GM23338 (cell line): ENCODE measurements at regions not wholly inside any gene's neighbourhood (a gene's known extent, or its start where the extent isn't known, plus 50 kb on each side); places are given as distances from the start of the nearest gene placed in this dataset.

Experiments used
- CREB1 ChIP-seq: fragments of 250-450 bp; sonication (Bioruptor Pico); IDR thresholded peaks from 2 replicates; pipeline ENCODE4 v1.5.0; 2020; ENCODE audit warnings: low read depth, mild to moderate bottlenecking, moderate library complexity
- EZH2 ChIP-seq: fragments of 200-600 bp; sonication (generic); IDR thresholded peaks from one replicate; pipeline ENCODE4 v1.8.0; 2017; ENCODE audit warnings: antibody characterized with exemption, mild to moderate bottlenecking, low read depth; ENCODE audit not compliant: unreplicated experiment
- EZH2phosphoT487 ChIP-seq: fragments of 200-600 bp; sonication (generic); IDR thresholded peaks from one replicate; pipeline ENCODE4 v1.8.1; 2018; ENCODE audit warnings: antibody characterized with exemption; ENCODE audit not compliant: unreplicated experiment
- JUNB ChIP-seq: IDR thresholded peaks from one replicate; pipeline ENCODE4 v1.6.1; 2016; ENCODE audit warnings: antibody characterized with exemption; ENCODE audit not compliant: unreplicated experiment
- NANOG ChIP-seq: IDR thresholded peaks from 2 replicates; pipeline ENCODE4 v1.6.1; 2016; ENCODE audit warnings: antibody characterized with exemption, borderline replicate concordance
- POLR2AphosphoS5 ChIP-seq: IDR thresholded peaks from 2 replicates; pipeline ENCODE4 v1.6.1; 2016; ENCODE audit warnings: antibody characterized with exemption, low read depth
- STAT1 ChIP-seq: IDR thresholded peaks from one replicate; pipeline ENCODE4 v1.6.1; 2016; ENCODE audit warnings: antibody characterized with exemption; ENCODE audit not compliant: unreplicated experiment
- ZNF114 ChIP-seq: fragments of 250-450 bp; sonication (Bioruptor Pico); IDR thresholded peaks from 2 replicates; pipeline ENCODE4 v1.5.0; 2020; ENCODE audit warnings: mild to moderate bottlenecking, moderate library complexity
- ZNF331 ChIP-seq: fragments of 250-450 bp; sonication (Bioruptor Pico); IDR thresholded peaks from 2 replicates; pipeline ENCODE4 v1.5.0; 2020; ENCODE audit warnings: low read depth, mild to moderate bottlenecking, moderate library complexity
- TF ChIP-seq, protein P1 (sequence below), 2 experiments: fragments of 200-600 bp in 1 of 2; sonication (generic) in 1 of 2; conservative IDR thresholded peaks; 2 replicates each; pipeline versions ENCODE4 v1.5.1 to v1.6.1; 2016 to 2017; ENCODE audit warnings: antibody characterized with exemption in 2 of 2, low read depth in 2 of 2, mild to moderate bottlenecking in 2 of 2, moderate library complexity in 1 of 2
- TF ChIP-seq, protein P2 (sequence below): IDR thresholded peaks from one replicate; pipeline ENCODE4 v1.6.1; 2018; ENCODE audit warnings: antibody characterized with exemption; ENCODE audit not compliant: unreplicated experiment
- TF ChIP-seq, protein P3 (sequence below): IDR thresholded peaks from 2 replicates; pipeline ENCODE4 v1.6.1; 2016; ENCODE audit warnings: antibody characterized with exemption

DNA sequence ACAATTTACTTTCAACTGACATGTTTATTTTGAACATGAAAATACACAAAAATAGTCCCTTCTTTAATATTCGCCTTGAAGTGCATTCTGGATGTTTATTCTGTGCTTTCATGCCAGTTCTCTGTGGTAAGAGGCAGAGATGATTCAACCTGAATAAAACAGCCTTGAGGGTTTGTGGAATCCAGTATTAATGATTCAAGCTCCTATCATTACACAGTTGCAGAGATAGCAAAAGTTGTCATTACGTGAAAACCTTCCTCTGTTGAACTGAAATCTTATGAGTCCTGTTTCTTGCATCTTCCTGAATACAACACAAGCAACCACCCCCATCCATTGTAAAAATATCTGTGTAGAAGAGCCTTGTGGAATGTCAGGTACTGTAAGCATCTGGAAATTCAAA is 142.3 kb upstream of the HTR2A start:
- TF ChIP-seq, protein P1, sequence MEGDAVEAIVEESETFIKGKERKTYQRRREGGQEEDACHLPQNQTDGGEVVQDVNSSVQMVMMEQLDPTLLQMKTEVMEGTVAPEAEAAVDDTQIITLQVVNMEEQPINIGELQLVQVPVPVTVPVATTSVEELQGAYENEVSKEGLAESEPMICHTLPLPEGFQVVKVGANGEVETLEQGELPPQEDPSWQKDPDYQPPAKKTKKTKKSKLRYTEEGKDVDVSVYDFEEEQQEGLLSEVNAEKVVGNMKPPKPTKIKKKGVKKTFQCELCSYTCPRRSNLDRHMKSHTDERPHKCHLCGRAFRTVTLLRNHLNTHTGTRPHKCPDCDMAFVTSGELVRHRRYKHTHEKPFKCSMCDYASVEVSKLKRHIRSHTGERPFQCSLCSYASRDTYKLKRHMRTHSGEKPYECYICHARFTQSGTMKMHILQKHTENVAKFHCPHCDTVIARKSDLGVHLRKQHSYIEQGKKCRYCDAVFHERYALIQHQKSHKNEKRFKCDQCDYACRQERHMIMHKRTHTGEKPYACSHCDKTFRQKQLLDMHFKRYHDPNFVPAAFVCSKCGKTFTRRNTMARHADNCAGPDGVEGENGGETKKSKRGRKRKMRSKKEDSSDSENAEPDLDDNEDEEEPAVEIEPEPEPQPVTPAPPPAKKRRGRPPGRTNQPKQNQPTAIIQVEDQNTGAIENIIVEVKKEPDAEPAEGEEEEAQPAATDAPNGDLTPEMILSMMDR (conservative IDR thresholded peaks at IDR 0.05; ENCODE audit: low read depth in 2 of 2): no peak
- TF ChIP-seq POLR2AphosphoS5 (no peak), EZH2phosphoT487 (no peak), CREB1 (CRISPR knock-in tag) (no peak), EZH2 (no peak), NANOG (no peak), ZNF114 (CRISPR knock-in tag) (no peak), STAT1 (no peak), JUNB (no peak), ZNF331 (CRISPR knock-in tag) (no peak)
- TF ChIP-seq, protein P2, sequence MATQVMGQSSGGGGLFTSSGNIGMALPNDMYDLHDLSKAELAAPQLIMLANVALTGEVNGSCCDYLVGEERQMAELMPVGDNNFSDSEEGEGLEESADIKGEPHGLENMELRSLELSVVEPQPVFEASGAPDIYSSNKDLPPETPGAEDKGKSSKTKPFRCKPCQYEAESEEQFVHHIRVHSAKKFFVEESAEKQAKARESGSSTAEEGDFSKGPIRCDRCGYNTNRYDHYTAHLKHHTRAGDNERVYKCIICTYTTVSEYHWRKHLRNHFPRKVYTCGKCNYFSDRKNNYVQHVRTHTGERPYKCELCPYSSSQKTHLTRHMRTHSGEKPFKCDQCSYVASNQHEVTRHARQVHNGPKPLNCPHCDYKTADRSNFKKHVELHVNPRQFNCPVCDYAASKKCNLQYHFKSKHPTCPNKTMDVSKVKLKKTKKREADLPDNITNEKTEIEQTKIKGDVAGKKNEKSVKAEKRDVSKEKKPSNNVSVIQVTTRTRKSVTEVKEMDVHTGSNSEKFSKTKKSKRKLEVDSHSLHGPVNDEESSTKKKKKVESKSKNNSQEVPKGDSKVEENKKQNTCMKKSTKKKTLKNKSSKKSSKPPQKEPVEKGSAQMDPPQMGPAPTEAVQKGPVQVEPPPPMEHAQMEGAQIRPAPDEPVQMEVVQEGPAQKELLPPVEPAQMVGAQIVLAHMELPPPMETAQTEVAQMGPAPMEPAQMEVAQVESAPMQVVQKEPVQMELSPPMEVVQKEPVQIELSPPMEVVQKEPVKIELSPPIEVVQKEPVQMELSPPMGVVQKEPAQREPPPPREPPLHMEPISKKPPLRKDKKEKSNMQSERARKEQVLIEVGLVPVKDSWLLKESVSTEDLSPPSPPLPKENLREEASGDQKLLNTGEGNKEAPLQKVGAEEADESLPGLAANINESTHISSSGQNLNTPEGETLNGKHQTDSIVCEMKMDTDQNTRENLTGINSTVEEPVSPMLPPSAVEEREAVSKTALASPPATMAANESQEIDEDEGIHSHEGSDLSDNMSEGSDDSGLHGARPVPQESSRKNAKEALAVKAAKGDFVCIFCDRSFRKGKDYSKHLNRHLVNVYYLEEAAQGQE: no peak
- TF ChIP-seq, protein P3, sequence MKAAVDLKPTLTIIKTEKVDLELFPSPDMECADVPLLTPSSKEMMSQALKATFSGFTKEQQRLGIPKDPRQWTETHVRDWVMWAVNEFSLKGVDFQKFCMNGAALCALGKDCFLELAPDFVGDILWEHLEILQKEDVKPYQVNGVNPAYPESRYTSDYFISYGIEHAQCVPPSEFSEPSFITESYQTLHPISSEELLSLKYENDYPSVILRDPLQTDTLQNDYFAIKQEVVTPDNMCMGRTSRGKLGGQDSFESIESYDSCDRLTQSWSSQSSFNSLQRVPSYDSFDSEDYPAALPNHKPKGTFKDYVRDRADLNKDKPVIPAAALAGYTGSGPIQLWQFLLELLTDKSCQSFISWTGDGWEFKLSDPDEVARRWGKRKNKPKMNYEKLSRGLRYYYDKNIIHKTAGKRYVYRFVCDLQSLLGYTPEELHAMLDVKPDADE: no peak
